ENCODE measurements at regions not wholly inside any gene's neighbourhood (a gene's known extent, or its start where the extent isn't known, plus 50 kb on each side); places are given as distances from the start of the nearest gene placed in this dataset.

GRCh38 chr5:86890375-86890774 is 272.6 kb downstream of the COX7C start:
- ChIA-PET POLR2A (ENCODE audit: unreplicated experiment) (no interaction called here), CTCF (interaction anchor here (0.7 to 0.9 kb wide), 2 partner anchors 10 to 27 kb away, joined by 3 read pairs; no protein-coding TSS in a partner anchor)
- H4K20me1 ChIP-seq (ENCODE audit: insufficient read depth, low read length): no peaks in the 10 kb centered on the region
- no peak overlapping the region for H3K14ac ChIP-seq (replicated peaks; ENCODE audit: low read depth, low read length)
- no peak overlapping the region for H2AFZ ChIP-seq (replicated peaks; ENCODE audit: low read length, poor library complexity)
- H2AK5ac ChIP-seq (ENCODE audit: low read depth, low read length): no peak overlapping the region
- H3K36me3 ChIP-seq (ENCODE audit: control insufficient read depth, insufficient read depth, low read length): no peaks in the 10 kb centered on the region
- no peak overlapping the region for H4K8ac ChIP-seq (ENCODE audit: low read depth in 2 of 2, low read length in 2 of 2)
- no peak overlapping the region for H4K91ac ChIP-seq (ENCODE audit: insufficient read depth, low read depth, low read length)
- in situ Hi-C loops (cut with MboI; ENCODE audit: low sequenced_read_pairs): no loop called here
- no peak overlapping the region for H3K4me3 ChIP-seq (ENCODE audit: insufficient read depth, low read depth, low read length)
- H3K4me1 ChIP-seq (ENCODE audit: control insufficient read depth, insufficient read depth, low read length): no peaks in the 10 kb centered on the region
- ATAC-seq (ENCODE audit: low read depth): no peak
- H2BK20ac ChIP-seq (ENCODE audit: low read depth, low read length): no peak overlapping the region
- H3K4me2 ChIP-seq (ENCODE audit: low read depth, low read length): no peak overlapping the region
- no peak overlapping the region for H3K27ac ChIP-seq (ENCODE audit: insufficient read depth, low read length)
- dilution Hi-C loops (cut with HindIII; ENCODE audit: low sequenced_read_pairs, unreplicated experiment): no loop called here
- H3K27me3 ChIP-seq (ENCODE audit: control insufficient read depth, insufficient read depth, low read length): no peaks in the 10 kb centered on the region
- H3K79me1 ChIP-seq (ENCODE audit: low read depth in 1 of 2, low read length in 2 of 2): no peaks in the 10 kb centered on the region
- TF ChIP-seq SMC3 (IDR thresholded peaks at IDR 0.05; ENCODE audit: low read depth, low read length) (no peak), CEBPB (IDR thresholded peaks at IDR 0.05; ENCODE audit: low read depth, low read length) (no peak), NFE2L2 (IDR thresholded peaks at IDR 0.05; ENCODE audit: low read depth, low read length) (no peak), RFX5 (IDR thresholded peaks at IDR 0.05; ENCODE audit: low read depth, low read length) (no peak), ELK1 (IDR thresholded peaks at IDR 0.05; ENCODE audit: borderline replicate concordance, low read depth, low read length) (no peak)
- H3K4ac ChIP-seq (ENCODE audit: low read depth, low read length): no peak overlapping the region
- no peak overlapping the region for H3K9ac ChIP-seq (ENCODE audit: low read depth, low read length)
- BruUV-seq (replicated peaks): no TSS peak
- H3K9me3 ChIP-seq (ENCODE audit: control insufficient read depth, insufficient read depth, low read length): no peaks in the 10 kb centered on the region
- H2BK5ac ChIP-seq (ENCODE audit: low read depth, low read length, poor library complexity, severe bottlenecking): no peak overlapping the region
- no CpG with 5 or more reads among the region's 1 CpG for WGBS, 2 experiments (ENCODE audit: extremely low coverage in 2 of 2, insufficient read length in 1 of 2)
- H2BK120ac ChIP-seq (ENCODE audit: low read depth, low read length): no peak overlapping the region
- DNase-seq: no peak
- no peaks in the 10 kb centered on the region for H3K9me1 ChIP-seq (ENCODE audit: insufficient read depth, low read length)
- no peak overlapping the region for H2BK15ac ChIP-seq (ENCODE audit: low read depth, low read length)
- H3K56ac ChIP-seq (ENCODE audit: extremely low read depth, insufficient read depth, low read length): no peak overlapping the region
- H3K23ac ChIP-seq (ENCODE audit: low read depth, low read length): no peak overlapping the region
- no peak overlapping the region for H2AK9ac ChIP-seq (replicated peaks; ENCODE audit: low read depth, low read length, poor library complexity)
- H4K5ac ChIP-seq (ENCODE audit: low read depth, low read length): no peak overlapping the region
- intact Hi-C loops (cut with micrococcal nuclease): loop anchor here (5.0 kb wide), 1 partner anchor 57 kb away; no protein-coding TSS in a partner anchor
- H3K18ac ChIP-seq (ENCODE audit: low read depth, low read length): no peak overlapping the region
